Bronchial epithelial cell (primary cell): ENCODE measurements at regions not wholly inside any gene's neighbourhood (a gene's known extent, or its start where the extent isn't known, plus 50 kb on each side); places are given as distances from the start of the nearest gene placed in this dataset.

Experiments used
- DNase-seq: peaks from one replicate; pipeline ENCODE4 v3.0.0-alpha.2; 2010; ENCODE audit warnings: low read depth
- FAIRE-seq: peaks from 2 replicates; lab custom pipeline; 2011; peaks lifted over from hg19 to GRCh38; lab: Jason Lieb, UNC
- H3K27me3 ChIP-seq: 2 replicates; pipeline ENCODE4 v1.5.1; 2011; ENCODE audit warnings: low read length; ENCODE audit not compliant: control insufficient read depth, insufficient read depth
- H3K36me3 ChIP-seq: 2 replicates; pipeline ENCODE4 v1.5.1; 2011; ENCODE audit warnings: low read length; ENCODE audit not compliant: control insufficient read depth, insufficient read depth
- H3K4me3 ChIP-seq: 2 replicates; pipeline ENCODE4 v1.5.1; 2011; ENCODE audit warnings: mild to moderate bottlenecking, low read depth, low read length, control low read depth
- CTCF ChIP-seq: IDR thresholded peaks from 2 replicates; pipeline ENCODE4 v1.5.1; 2011; ENCODE audit warnings: mild to moderate bottlenecking, moderate library complexity, low read length, control low read depth, inconsistent platforms; ENCODE audit not compliant: insufficient read depth, severe bottlenecking

GRCh38 chr2:222993920-222994650 lies 57.9 kb upstream of the KCNE4 start:
- no peak for TF ChIP-seq CTCF
- no peak for DNase-seq
- Histone ChIP-seq H3K27me3 (no peaks in the 10 kb centered on the region), H3K4me3 (no peak overlapping the region), H3K36me3 (no peaks in the 10 kb centered on the region)
- no peak for FAIRE-seq

- Histone ChIP-seq H3K27me3 (no peaks in the 10 kb centered on the region), H3K36me3 (no peaks in the 10 kb centered on the region), H3K4me3 (no peak overlapping the region)
- DNase-seq = no peak
- no peak for TF ChIP-seq CTCF
- no peak for FAIRE-seq
These were observed 53.5 kb upstream of the KCNE4 start for GRCh38 chr2:222998459-222998858.

GRCh38 chr2:223000872-223001796 lies 50.9 kb upstream of the KCNE4 start:
- DNase-seq (no peak), FAIRE-seq (peak; percentile 13)
- H3K4me3 ChIP-seq = no peak overlapping the region
- no peaks in the 10 kb centered on the region for H3K27me3 ChIP-seq
- TF ChIP-seq CTCF = no peak
- H3K36me3 ChIP-seq = no peaks in the 10 kb centered on the region

- DNase-seq = no peak
- H3K4me3 ChIP-seq = no peak overlapping the region
- TF ChIP-seq CTCF = no peak
These were observed 50.2 kb upstream of the KCNE4 start for GRCh38 chr2:223001797-223002175.

More at GRCh38 chr2:223001797-223002175, 50.2 kb upstream of the KCNE4 start:
- no peak for FAIRE-seq
- H3K27me3 ChIP-seq = no peaks in the 10 kb centered on the region
- no peaks in the 10 kb centered on the region for H3K36me3 ChIP-seq
